ENCODE measurements at regions not wholly inside any gene's neighbourhood (a gene's known extent, or its start where the extent isn't known, plus 50 kb on each side); places are given as distances from the start of the nearest gene placed in this dataset.

- TF ChIP-seq POLR2A (IDR thresholded peaks at IDR 0.05): no peak
- TF ChIP-seq CTCF (IDR thresholded peaks at IDR 0.05): no peak
Measured at GRCh38 chr16:66025751-66026150, 340.7 kb upstream of the CDH5 start.
